ENCODE measurements at regions not wholly inside any gene's neighbourhood (a gene's known extent, or its start where the extent isn't known, plus 50 kb on each side); places are given as distances from the start of the nearest gene placed in this dataset.

DNA sequence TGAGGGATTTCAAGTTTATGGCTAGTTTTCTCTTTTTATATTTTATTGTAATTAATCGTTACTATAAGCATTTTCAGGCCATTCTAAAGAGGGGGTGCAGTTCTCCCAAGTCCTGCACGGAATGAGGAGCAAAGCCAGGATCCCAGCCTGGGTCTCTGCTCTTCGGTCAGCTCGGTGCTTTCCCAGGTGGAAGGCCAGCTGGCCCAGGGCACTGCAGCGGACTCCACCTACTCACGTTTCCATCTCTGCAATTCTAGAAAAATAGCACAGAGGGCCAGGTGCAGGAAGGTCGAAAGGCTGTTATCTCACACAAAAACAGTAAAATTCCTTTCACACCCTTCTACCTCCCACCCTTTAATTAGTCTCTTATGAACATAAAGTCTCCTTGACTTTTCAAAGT lies 59.5 kb upstream of the HES1 start:
- 35% methylated on average over 7 of the region's 7 CpGs for WGBS
- Histone ChIP-seq H3K9me3 (ENCODE audit: control insufficient read depth in 4 of 4, low read length in 3 of 4) (no peaks in the 10 kb centered on the region), H3K27me3 (ENCODE audit: control insufficient read depth in 4 of 4, insufficient read depth in 4 of 4, low read length in 3 of 4) (no peaks in the 10 kb centered on the region), H3K9ac (ENCODE audit: low read depth in 1 of 2, low read length in 2 of 2) (peak overlapping the region in 1 of 2 donors; percentile 40), H3K4me1 (ENCODE audit: control insufficient read depth in 4 of 4, insufficient read depth in 4 of 4, low read length in 3 of 4) (peaks cover 12 to 34% (median 26%) of the 10 kb centered on the region in 4 donors), H3K27ac (ENCODE audit: low read depth in 1 of 2, low read length in 2 of 2) (peak overlapping the region; percentile 81 to 83), H3K4me3 (ENCODE audit: low read depth in 1 of 3, low read length in 3 of 3) (no peak overlapping the region), H3K36me3 (ENCODE audit: control insufficient read depth in 4 of 4, insufficient read depth in 3 of 4, low read depth in 1 of 4, low read length in 3 of 4) (no peaks in the 10 kb centered on the region)
- no peak for DNase-seq (ENCODE audit: low spot score)
- TF ChIP-seq RAD21 (IDR thresholded peaks at IDR 0.05) (peak; percentile 43 to 62), HNF4A (conservative IDR thresholded peaks at IDR 0.05) (peak; percentile 54 to 69), EGR1 (IDR thresholded peaks at IDR 0.05; ENCODE audit: low read depth in 2 of 2) (no peak), SP1 (IDR thresholded peaks at IDR 0.05) (peak; percentile 45), RXRA (IDR thresholded peaks at IDR 0.05) (peak in 1 of 2 donors; percentile 57)
- TF ChIP-seq, protein P1, sequence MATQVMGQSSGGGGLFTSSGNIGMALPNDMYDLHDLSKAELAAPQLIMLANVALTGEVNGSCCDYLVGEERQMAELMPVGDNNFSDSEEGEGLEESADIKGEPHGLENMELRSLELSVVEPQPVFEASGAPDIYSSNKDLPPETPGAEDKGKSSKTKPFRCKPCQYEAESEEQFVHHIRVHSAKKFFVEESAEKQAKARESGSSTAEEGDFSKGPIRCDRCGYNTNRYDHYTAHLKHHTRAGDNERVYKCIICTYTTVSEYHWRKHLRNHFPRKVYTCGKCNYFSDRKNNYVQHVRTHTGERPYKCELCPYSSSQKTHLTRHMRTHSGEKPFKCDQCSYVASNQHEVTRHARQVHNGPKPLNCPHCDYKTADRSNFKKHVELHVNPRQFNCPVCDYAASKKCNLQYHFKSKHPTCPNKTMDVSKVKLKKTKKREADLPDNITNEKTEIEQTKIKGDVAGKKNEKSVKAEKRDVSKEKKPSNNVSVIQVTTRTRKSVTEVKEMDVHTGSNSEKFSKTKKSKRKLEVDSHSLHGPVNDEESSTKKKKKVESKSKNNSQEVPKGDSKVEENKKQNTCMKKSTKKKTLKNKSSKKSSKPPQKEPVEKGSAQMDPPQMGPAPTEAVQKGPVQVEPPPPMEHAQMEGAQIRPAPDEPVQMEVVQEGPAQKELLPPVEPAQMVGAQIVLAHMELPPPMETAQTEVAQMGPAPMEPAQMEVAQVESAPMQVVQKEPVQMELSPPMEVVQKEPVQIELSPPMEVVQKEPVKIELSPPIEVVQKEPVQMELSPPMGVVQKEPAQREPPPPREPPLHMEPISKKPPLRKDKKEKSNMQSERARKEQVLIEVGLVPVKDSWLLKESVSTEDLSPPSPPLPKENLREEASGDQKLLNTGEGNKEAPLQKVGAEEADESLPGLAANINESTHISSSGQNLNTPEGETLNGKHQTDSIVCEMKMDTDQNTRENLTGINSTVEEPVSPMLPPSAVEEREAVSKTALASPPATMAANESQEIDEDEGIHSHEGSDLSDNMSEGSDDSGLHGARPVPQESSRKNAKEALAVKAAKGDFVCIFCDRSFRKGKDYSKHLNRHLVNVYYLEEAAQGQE (IDR thresholded peaks at IDR 0.05): peak; percentile 34
- TF ChIP-seq, protein P2, sequence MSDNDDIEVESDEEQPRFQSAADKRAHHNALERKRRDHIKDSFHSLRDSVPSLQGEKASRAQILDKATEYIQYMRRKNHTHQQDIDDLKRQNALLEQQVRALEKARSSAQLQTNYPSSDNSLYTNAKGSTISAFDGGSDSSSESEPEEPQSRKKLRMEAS (IDR thresholded peaks at IDR 0.05): no peak

DNA sequence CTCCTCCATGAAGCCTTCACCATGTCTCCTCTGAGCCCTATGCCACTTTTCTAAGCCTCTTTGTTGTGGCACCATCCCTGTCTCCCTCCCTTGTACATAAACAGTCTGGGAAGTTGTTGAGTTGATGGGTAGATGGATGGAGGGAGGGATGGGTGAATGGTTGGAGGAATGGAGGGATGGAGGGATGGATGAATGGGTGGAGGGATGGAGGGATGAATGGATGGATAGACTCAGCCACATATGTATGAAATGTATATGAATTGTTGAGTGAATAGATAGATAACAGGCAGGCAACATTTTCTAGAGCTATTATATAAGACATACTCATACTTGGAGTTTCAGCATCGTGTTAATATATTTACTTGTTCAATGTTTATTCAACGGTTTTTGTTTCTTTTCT lies 58.3 kb upstream of the HES1 start:
- DNase-seq (ENCODE audit: low spot score): no peak
- Histone ChIP-seq H3K27me3 (ENCODE audit: control insufficient read depth in 4 of 4, insufficient read depth in 4 of 4, low read length in 3 of 4) (no peaks in the 10 kb centered on the region), H3K27ac (ENCODE audit: low read depth in 1 of 2, low read length in 2 of 2) (no peak overlapping the region), H3K9ac (ENCODE audit: low read depth in 1 of 2, low read length in 2 of 2) (no peak overlapping the region), H3K4me3 (ENCODE audit: low read depth in 1 of 3, low read length in 3 of 3) (no peak overlapping the region), H3K4me1 (ENCODE audit: control insufficient read depth in 4 of 4, insufficient read depth in 4 of 4, low read length in 3 of 4) (peaks cover 2 to 23% (median 18%) of the 10 kb centered on the region in 4 donors), H3K9me3 (ENCODE audit: control insufficient read depth in 4 of 4, low read length in 3 of 4) (no peaks in the 10 kb centered on the region), H3K36me3 (ENCODE audit: control insufficient read depth in 4 of 4, insufficient read depth in 3 of 4, low read depth in 1 of 4, low read length in 3 of 4) (no peaks in the 10 kb centered on the region)
- 83% methylated on average over 2 of the region's 2 CpGs for WGBS
- TF ChIP-seq RXRA (IDR thresholded peaks at IDR 0.05): no peak
- TF ChIP-seq, protein P1 (IDR thresholded peaks at IDR 0.05): no peak
- TF ChIP-seq FOXA1 (IDR thresholded peaks at IDR 0.05): no peak
- TF ChIP-seq HNF4G (IDR thresholded peaks at IDR 0.05): no peak
- TF ChIP-seq, protein P3, sequence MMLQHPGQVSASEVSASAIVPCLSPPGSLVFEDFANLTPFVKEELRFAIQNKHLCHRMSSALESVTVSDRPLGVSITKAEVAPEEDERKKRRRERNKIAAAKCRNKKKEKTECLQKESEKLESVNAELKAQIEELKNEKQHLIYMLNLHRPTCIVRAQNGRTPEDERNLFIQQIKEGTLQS (IDR thresholded peaks at IDR 0.05): no peak
- TF ChIP-seq JUND (IDR thresholded peaks at IDR 0.05): no peak
- no peak for TF ChIP-seq EGR1 (IDR thresholded peaks at IDR 0.05; ENCODE audit: low read depth in 2 of 2)
- no peak for TF ChIP-seq ZBTB33 (IDR thresholded peaks at IDR 0.05)
- no peak for TF ChIP-seq CTCF (IDR thresholded peaks at IDR 0.05; ENCODE audit: low read depth, low read length, missing input control)
- TF ChIP-seq NR2F2 (IDR thresholded peaks at IDR 0.05): no peak
- no peak for TF ChIP-seq YY1 (IDR thresholded peaks at IDR 0.05)
- no peak for TF ChIP-seq RAD21 (IDR thresholded peaks at IDR 0.05)
- TF ChIP-seq SP1 (IDR thresholded peaks at IDR 0.05): no peak
- TF ChIP-seq FOXA2 (IDR thresholded peaks at IDR 0.05): no peak
- TF ChIP-seq, protein P2 (IDR thresholded peaks at IDR 0.05): no peak
- no peak for TF ChIP-seq TAF1 (conservative IDR thresholded peaks at IDR 0.05)
- no peak for TF ChIP-seq GABPA (IDR thresholded peaks at IDR 0.05 in 1 of 2, conservative IDR thresholded peaks at IDR 0.05 in 1 of 2)
- no peak for TF ChIP-seq HNF4A (conservative IDR thresholded peaks at IDR 0.05)

Measured in liver (tissue), 8 donors.